Heart left ventricle (tissue), 13 donors: ENCODE measurements at regions not wholly inside any gene's neighbourhood (a gene's known extent, or its start where the extent isn't known, plus 50 kb on each side); places are given as distances from the start of the nearest gene placed in this dataset.

ENCODE experiments used
- CTCF ChIP-seq, 12 donors: fragments of 200-600 bp; sonication (generic) in 4 of 12; IDR thresholded peaks; one replicate each; pipeline versions ENCODE4 v1.5.0 to v1.8.0; 2018 to 2022; ENCODE audit warnings: antibody characterized with exemption in 12 of 12, mild to moderate bottlenecking in 5 of 12
- POLR2A ChIP-seq, 2 donors: fragments of 450-650 bp; IDR thresholded peaks; one replicate each; pipeline ENCODE4 v1.6.1; 2017; ENCODE audit warnings: antibody characterized with exemption in 2 of 2, mild to moderate bottlenecking in 2 of 2, moderate library complexity in 2 of 2
- donor health status: ischemic (EF 13 %, LVEDD 7.1; RV severe dilation, severe dysfunction).
- donor health status: DM: no; HTN: yes; CAD: no.
- donor health status: DM: no; HTN: no; CAD: no.
- donor health status: ischemic (EF 25% LVEDD 6.9; RV normal size, moderate dysfunction).
- donor health status: ischemic (EF 25% LVEDD 5.7; RV mildly dilated, moderate dysfunction).
- donor health status: ischemic (EF 35%, LVEDD 5.7; RV mildly dilated, moderate dysfunction).
- donor health status: nonischemic (EF 11% LVEDD 7.7; RV severe dilation, severe dysfunction).
- donor health status: DM: yes; HTN: yes; CAD: no.
- donor health status: PGD.
- donor health status: ischemic (EF 29% LVEDD 5.4; RV normal size, mild dysfunction).
- donor health status: nonischemic (EF 23%, LVEDD 6.1; RV moderate dilation, normal function).

- TF ChIP-seq CTCF (IDR thresholded peaks at IDR 0.05) (no peak), POLR2A (IDR thresholded peaks at IDR 0.05) (no peak)
Measured at GRCh38 chr2:147375073-147375472, 469.8 kb upstream of the ACVR2A start.
